AG10803 (cell line): ENCODE measurements at regions not wholly inside any gene's neighbourhood (a gene's known extent, or its start where the extent isn't known, plus 50 kb on each side); places are given as distances from the start of the nearest gene placed in this dataset.

ENCODE experiments used
- DNase-seq: peaks from one replicate; pipeline ENCODE4 v3.0.0; 2010; ENCODE audit warnings: low read depth
- H3K4me3 ChIP-seq: 2 replicates; pipeline ENCODE4 v1.5.1; 2011; ENCODE audit warnings: mild to moderate bottlenecking, low read length, control low read depth
- TF ChIP-seq, protein P1 (sequence below): conservative IDR thresholded peaks from 2 replicates; pipeline ENCODE4 v1.5.1; 2011; ENCODE audit warnings: mild to moderate bottlenecking, low read length, control low read depth, inconsistent platforms

DNA sequence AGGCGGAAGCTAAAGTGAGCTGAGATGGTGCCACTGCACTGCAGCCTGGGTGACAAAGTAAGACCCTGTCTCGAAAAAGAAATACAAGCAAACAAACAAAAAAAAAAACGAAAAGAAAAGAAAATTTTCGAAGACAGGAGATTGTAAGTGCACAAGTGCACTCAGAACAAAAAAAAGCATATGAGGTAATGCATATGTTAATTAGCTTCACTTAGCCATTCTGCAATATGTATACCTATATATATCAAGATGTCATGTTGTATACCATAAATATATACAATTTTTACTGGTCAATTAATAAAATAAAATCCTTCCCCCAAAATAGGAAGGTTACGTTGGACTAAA, 127.5 kb downstream of the RIN2 start:
- H3K4me3 ChIP-seq = no peak overlapping the region
- TF ChIP-seq, protein P1, sequence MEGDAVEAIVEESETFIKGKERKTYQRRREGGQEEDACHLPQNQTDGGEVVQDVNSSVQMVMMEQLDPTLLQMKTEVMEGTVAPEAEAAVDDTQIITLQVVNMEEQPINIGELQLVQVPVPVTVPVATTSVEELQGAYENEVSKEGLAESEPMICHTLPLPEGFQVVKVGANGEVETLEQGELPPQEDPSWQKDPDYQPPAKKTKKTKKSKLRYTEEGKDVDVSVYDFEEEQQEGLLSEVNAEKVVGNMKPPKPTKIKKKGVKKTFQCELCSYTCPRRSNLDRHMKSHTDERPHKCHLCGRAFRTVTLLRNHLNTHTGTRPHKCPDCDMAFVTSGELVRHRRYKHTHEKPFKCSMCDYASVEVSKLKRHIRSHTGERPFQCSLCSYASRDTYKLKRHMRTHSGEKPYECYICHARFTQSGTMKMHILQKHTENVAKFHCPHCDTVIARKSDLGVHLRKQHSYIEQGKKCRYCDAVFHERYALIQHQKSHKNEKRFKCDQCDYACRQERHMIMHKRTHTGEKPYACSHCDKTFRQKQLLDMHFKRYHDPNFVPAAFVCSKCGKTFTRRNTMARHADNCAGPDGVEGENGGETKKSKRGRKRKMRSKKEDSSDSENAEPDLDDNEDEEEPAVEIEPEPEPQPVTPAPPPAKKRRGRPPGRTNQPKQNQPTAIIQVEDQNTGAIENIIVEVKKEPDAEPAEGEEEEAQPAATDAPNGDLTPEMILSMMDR = no peak

DNA sequence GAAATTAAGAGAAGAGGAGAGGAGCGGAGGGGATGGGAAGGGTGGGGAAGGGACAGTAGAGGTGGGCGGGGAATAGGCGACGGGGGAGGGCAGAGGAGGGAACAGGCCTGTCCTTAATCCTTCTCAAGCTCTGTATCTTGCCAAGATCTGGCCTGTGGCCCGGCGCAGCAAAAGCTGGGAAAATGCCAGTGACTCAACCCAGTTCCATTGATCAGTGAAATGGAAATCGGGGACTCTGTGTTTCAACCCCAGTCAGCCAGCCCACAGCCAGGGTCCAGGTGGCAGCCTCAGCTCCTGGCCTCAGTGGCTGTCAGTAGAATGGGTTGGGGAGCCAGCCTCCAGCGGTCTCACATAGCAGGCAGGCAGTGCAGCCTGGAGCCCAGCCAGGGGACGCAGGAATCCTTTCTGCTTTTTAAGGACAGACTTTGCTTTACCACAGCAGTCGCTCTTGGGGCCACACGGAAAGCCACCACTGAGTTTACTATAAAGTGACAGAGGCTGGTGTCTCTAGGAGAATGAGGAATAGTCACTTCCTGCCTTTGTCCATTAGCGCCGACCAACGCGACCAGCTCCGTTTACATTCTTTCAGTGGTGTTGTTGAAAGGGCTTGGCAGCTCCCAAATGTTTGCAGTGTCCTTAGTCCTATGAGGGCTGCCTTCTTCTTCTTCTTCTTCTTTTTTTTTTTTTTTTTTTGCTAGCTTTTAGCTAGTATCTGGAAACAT, 128.0 kb downstream of the RIN2 start:
- DNase-seq = peak; percentile 80
- TF ChIP-seq, protein P1 = no peak
- peak overlapping the region; percentile 24 for H3K4me3 ChIP-seq

More for the DNA sequence above, 127.5 kb downstream of the RIN2 start:
- no peak for DNase-seq

DNA sequence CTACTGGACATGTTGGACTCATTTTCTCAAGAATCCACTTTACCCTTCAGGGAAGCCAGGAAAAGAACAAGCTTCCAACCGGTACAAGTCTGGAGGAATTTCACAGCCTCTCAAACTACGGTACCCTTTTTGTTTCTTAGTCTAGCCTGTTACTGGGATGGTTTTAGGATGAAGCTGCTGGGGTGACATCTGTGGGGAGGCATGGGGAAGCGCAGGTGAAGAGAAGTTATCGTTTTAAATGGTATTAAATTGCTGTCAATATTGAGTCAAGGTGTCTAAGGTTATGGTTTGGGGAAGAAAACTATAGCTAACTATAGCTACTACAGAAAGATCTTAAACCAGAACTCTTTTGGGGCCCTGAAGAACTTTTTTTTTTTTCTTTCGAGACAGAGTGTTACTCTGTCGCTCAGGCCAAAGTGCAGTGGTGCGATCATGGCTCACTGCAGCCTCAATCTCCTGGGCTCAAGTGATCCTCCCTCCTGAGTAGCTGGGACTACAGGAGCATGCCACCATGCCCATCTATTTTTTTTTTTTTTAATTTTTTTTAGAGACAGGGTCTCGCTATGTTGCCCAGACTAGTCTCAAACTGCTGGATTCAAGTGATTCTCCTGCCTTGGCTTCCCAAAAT, 128.7 kb downstream of the RIN2 start:
- no peak for DNase-seq
- TF ChIP-seq, protein P1 = peak; percentile 29
- H3K4me3 ChIP-seq = no peak overlapping the region; the same call in 1 of the 2 replicates

GRCh38 chr20:19887556-19888268, 129.4 kb upstream of the NAA20 start:
- TF ChIP-seq, protein P1 = no peak
- H3K4me3 ChIP-seq = no peak overlapping the region
- DNase-seq = no peak

DNA sequence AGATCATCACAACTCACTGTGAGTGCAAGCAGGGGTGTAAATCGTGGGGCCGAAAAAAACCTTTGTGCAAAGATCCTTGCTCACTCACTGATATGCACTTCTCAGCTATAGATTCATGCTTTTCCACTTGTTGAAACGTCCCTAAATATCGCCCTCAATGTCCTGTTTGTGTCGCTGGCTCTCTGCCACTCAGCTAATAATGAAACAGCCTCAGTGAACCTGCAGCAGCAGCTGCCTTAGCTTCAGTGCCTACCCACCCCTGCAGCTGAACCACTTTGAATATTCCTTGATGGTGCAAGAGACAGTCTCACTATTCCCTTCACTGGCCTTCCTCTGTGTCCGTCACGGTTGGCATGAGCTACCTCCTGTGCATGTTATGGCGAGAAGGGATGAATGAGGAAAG, 128.9 kb upstream of the NAA20 start:
- H3K4me3 ChIP-seq = no peak overlapping the region
- TF ChIP-seq, protein P1 = no peak
- no peak for DNase-seq

- TF ChIP-seq, protein P1 = no peak
- DNase-seq = peak; percentile 88
- peak overlapping the region; percentile 44 for H3K4me3 ChIP-seq
Measured at GRCh38 chr20:19889011-19889953, 127.9 kb upstream of the NAA20 start.
